RKO (cell line): ENCODE measurements at regions not wholly inside any gene's neighbourhood (a gene's known extent, or its start where the extent isn't known, plus 50 kb on each side); places are given as distances from the start of the nearest gene placed in this dataset.

Experiments used
- DNase-seq: peaks from one replicate; pipeline ENCODE4 v3.0.0-alpha.2; 2016; ENCODE audit warnings: low spot score

DNA sequence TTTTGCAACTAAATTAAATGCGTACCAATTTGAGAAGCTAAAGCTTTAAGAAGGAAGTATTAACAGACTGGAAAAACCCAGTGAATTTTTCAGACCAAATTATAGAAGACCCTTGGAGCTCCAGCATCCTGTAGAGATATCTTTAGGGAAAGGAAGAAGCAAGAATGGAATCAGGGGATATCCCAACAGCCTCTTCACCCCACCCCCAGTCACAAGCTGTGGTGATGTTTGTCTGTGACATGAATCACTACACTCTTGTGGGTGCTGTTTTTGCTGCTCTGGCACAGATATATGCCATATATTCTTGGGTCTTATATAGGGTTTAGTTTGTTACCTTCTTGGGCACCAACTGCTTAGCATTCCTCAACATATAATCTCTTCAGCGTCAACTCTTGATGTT, 78.5 kb upstream of the BCL6 start:
- DNase-seq, result no peak

DNA sequence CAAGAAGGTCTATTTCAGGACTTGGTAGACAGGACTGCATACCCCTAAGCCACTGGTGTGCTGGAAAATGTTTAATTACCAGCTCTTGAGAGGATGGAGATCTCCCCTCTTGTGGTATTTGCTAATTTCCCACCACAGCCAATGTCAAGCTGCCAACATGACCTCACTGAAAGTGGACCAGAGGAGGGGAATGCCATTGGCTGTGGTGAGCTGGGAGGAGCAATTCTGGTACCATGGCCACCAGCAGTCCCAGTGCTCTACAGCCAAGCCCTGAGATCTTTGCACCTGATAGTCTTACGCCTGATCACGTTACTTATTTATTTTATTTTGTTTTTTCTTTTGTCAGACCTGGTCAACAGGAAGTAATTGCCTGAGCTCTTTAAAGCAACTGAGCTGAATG, 82.5 kb upstream of the BCL6 start:
- DNase-seq, result no peak

DNA sequence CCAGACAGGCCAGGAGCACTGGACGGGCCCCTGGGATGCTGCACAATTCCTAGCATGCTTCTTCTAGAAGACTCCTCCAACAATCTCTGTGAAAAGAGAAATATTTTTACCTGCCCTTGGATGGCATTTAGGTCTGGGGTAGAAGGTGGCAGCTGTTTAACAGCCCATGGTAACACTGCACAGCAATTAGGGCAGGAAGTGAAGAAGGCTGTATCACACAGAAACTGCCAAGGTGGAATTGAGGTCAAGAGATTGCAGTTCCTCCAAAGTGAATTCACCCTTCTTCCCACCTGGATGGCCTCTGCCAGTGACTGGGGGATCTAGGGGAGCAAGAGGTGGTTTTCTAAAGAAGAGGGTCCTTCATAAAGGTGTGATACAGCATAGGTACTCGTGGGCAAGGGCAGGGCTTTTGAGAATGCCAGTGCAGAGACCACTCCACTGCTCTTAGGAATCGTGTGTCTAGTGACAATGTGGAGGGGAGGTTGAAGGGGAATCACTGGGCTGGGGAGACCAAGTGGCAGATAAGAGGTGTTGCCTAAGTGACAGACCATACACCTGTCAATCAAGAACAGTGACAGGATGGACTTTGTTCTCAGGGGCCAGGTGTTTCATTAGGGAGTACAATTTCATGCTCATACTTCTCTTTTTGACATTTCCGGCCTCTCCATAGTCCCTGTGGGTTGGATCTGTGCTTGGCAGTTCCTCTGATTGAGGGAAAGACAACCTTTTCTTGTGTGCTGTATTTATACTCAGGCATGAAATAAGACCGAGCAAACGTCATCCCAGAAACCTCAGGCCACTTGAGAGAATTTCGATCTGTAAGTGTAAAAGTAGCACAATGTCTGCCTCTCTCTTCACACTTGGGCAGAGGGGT, 83.5 kb upstream of the BCL6 start:
- no peak for DNase-seq

DNA sequence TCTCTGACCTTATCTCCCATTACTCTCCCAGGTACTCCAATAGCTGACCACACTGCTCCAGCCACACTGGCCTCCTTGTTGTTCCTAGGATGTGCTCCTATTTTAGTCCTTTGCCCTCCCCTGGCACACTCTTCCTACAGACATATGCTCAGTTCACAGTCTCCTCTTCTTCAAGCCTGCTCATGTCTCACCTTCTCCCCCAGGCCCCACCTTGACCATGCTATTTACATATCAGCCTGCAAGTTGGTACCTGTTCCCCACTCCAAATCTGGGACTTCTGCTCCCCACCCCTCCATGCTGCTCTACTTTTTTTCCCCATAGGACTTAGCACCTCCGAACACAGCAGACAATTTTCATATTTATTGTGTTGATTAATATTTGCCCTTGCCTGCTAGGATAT, 84.9 kb upstream of the BCL6 start:
- no peak for DNase-seq

DNA sequence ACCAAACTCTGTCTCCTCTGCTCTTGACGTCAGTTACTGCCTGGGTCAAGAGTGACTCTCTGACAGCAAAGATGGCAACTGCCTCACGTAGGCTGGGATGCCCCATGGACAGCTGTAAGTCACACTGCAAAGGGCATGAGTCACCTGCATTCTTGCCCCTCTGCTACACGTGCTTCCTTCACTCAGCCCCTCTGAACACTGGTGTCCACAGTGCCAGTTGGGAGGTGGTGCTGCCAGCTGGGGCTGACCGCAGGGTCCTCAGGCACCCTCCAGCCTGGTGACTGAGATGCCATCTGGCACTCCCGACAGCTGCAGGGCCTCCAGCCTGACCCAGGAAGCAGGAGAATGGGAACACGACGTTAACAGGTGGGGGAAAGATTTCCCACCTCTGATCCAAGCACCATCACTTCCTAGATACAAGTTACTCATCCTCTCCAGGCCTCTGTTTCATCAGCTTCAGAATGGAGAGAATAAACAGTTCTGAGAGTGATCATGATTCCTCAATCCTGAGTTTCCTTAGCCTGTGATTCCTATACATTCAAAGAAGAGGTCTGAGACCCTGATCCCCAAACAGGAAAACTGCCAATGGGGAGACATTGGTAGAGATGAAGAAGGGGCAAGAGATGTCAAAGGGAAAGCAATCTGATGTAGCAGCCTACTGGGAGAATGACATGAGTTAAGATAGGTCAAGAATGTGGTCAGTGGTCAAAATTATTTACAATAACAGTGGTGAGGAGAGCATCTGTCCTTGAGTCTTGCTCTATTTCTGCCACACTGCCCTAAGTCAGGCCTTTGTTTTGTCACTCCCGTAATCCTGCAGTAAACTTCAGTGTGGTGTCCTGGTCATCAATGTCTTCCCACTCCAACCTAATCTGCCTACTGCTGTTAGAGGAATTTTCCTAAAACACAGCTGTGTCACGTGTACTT, 86.1 kb upstream of the BCL6 start:
- DNase-seq, result peak; percentile 20

DNA sequence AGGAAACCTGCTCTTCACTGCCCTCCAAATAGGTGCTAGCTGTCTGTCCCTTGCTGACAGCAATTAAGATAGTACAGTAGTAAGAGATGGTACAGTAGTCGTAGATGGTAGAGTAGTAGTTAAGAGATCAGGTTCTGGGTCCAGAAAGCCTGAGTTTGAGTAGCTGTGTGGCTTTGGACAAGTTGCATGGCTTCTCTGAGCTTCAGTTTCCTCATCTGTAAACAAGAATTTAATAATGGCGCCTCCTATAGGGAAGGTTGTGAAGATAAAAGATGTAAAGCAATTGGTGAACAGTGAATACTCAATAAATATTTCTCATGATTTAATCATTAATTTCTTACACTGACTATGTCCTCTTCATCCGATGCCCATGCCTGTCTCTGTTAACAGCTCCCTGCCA, 86.9 kb upstream of the BCL6 start:
- no peak for DNase-seq

DNA sequence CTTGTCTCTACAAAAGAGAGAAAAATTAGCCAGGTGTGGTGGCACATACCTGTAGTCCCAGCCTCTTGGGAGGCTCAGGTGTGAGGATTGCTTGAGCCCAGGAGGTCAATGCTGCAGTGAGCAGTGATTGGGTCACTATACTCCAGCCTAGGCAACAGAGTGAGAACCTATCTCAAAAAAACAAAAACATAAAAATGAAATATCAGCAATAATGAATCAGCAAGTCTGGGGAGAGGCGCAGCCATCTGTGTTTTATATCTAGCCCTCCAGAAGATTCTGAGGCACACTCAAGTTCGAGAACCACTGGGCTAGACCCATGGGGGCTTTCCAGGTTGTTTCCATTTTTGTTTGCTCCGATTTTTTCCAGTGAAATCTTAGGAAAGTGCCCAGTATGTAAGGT, 88.1 kb upstream of the BCL6 start:
- DNase-seq, result no peak

DNA sequence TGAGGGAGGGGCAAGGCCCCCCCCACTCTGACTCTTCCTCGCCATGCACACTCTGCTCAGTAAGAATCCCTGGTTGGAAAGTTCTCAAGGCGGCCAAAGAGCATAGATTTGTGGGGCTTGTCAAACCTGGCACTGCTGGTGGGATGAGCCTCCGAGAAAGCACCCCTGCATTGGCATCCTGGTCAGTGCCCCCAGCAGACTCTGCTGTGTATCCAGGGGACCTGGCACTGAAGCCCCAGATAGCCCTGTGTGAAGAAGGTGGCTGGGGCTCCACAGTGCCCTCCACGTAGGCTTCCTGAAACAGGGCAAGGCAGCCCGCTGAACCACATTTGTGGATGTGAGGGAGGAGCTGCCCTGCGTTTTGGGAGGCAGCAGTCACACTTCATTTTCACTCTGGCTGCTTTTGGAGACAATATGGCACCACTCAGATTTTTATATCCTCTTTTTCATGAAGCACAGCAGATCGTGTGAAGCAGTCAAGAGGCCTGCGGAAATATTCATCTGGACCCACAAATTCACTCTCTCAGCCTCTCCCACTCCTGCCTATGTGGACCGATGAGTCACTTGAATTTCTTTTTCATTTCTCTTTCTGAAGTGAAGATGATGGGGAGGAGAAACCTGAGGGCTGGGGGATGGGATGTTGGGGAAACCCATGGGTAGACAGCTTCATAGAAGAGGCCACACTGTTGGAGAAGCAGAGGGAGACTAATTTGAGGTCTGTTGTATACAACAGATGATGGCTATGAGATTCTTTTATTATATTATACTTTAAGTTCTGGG, 88.7 kb upstream of the BCL6 start:
- DNase-seq, result no peak

DNA sequence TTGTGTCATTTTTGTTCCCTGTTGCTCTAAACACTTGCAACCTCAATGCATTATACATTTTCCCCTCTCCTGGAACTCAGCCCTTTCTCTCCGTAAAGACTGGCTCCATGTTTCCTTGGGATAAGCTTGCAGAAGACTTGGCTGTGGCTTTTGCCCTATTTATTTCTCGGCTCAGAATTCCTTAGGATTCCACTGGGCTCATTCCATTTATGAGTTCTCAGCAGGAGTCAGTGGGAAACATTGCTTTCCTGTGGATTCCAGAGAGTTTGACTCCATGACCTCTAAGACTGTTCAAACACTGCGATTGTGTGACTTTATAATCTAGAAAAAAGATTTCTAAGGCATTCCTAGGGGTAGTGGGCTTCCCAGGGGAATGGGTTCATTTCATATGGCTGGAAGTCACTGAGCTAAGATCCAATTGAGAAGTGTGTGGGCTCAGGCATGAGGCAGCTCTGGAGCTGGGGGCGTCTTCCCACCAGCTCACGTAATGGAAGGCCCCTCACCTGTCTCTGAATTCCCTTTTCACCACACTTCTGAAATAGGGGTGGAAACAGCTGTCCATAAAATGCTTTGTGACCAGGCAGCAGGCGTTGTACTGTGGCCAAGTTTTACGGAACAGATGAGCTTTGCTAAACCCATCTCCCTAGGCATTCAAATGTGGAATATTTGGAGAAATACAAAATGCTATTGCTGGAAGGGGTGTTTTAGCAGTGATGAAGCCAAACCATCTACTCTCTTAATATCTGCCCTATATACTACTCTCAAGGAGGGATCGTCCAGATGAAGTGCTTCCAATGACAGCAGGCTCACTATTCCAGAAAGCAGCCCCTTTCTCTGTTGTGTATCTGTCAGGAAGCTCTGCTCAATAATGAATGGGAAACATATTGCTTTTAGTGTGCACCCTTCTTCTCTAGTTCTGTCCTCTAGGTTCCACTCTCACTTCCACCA, 91.8 kb upstream of the BCL6 start:
- no peak for DNase-seq

DNA sequence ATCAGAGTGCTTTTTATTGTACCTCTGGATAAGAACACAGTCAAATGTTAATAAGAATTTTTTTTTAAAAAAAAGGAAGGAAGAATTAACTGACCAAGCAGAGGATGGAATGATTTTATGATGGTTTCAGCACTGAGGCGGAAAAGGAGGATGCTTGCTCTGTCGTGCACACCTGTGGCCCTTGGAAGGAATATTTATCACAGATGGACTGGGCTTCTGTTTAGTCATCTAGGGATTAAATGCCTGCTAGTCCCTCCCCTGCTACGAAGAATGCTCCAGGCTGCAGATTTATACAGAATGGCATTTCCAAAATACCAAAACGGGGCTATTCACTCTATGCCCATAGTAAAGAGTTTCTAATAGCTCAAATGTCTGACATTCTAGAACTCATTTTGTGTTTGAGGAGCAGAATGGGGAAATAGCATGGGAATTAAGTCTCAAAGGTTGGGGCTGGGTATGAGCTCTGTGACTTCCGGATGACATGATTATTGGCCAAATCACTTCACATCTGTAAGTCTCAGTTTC, 92.8 kb upstream of the BCL6 start:
- DNase-seq, result no peak

DNA sequence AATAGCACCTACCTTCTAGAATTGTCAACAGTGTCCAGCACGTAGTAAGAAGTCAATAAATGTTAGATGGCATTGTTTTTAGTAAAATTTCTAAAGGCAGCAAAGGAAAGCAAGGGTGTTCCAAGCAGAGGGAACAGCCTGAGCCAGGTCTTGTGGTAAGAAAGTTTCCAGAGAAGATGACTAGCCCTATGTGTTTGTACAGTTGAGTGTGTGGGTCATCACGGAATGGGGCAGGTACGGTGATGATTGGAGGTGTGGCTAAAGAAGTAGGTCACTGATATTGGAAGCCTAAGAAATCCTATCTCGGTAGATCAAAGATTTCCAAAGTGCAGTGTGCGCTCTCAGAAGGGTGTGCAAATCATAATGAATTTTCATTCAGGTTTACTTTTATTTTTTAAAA, 94.2 kb upstream of the BCL6 start:
- DNase-seq, result no peak

DNA sequence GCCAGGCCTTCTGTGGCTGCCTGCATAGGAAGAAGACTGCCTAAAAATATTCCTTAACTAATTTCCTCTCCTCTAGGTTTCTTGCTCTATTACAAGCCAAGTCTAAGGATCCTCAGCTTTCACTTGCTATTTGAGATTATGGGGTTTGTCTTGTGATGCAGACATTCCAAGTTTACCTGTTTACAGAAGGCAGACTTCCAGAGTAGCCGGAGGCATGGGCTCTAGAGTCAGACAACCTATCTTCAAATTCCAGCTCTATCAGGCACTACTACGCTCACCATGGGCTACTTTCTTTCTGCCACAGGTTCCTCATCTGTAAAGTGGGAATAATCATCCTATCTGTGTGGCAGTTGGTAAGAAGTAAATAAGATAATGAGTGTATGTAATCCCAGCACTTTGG, 95.6 kb upstream of the BCL6 start:
- DNase-seq, result no peak

DNA sequence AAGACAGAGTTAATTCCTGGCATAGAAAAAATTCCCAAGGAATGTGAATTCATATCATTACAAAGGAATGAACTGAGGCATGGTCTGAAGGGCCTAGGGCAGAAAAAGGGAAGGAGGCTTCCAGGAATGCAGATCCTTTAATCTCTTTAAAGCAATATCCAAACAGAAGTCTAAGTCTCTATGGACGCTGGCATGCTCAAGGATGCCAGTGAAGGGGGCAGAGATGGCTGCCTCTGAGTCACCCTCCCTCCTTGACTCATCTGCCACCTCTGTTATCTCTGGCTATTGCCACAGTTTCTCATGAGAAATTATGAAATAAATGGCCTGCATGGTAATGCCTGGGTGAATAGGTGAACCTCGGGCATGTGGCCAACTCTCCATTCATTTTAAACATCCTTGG, 96.3 kb upstream of the BCL6 start:
- DNase-seq, result no peak

DNA sequence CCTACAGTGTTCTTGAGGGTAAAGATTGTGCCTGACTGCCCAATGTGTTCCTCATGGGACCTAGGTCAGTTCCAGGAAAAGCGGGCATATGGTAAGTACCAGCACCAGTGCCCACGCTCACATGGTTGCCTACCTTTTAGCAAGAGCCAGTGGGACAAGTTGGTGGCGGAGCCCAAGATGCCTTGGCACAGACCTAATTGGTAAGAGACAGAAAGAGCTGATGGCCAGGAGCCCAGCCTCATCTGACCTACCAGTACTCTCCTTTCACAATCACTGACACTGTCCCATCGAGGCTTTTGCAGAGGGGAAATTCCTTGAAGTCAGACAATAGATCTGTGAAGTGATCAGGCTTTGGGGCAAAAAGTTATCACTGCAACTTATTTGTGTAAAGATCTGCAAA, 98.4 kb upstream of the BCL6 start:
- DNase-seq, result no peak

DNA sequence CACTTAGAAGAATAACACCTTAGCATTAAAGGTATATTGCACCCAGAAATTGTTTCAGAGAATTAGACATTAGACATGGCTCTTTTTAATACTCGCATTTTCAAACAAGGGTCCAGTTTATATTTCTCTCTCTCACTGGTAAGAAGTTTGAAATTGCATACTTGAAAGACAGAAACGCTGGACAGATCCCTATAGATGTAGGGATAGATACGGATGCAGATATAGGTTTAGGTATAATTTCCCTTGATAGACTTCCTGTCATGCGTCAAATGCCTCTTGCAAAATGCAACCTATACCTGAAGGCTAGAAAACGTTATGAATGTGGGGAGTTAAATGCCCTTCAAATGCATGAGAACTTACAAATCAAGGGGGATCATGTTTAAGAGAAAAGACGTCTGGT, 99.4 kb upstream of the BCL6 start:
- DNase-seq, result no peak

DNA sequence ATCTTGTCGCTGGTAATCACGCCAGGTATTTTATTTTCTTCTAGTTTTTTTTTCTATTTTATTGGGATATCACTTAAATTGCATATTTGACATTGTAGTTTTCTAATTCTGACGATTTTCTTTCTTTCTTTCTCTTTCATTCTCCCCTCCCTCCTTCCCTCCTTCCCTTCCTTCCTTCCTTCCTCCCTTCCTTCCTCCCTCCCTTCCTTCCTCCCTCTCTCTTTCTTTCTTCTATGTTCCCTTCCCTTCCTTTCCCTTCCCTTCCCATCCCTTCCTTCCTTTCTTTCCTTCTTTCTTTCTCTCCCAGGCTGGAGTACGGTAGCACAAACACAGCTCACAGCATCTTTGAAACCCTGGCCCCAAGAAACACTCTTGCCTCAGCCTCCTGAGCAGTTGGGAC, 100.6 kb upstream of the BCL6 start:
- no peak for DNase-seq

DNA sequence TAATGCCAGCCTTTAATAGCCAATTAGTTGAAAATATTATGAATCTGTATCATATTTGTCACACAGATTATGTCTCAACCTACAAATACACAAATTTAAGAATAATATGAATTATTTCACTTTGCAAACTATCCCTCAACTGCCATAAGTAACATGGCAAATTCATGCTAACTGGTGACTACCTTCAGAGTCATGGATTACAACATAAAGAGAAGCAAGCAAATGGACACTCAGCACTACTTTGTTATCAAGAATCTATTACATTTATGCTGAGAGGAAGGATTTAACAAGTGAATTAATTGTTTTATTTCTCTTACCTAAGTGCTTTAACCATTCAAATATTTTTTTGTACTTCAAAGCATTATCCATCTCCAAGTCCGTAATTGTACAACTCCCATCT, 103.1 kb upstream of the BCL6 start:
- DNase-seq, result no peak

DNA sequence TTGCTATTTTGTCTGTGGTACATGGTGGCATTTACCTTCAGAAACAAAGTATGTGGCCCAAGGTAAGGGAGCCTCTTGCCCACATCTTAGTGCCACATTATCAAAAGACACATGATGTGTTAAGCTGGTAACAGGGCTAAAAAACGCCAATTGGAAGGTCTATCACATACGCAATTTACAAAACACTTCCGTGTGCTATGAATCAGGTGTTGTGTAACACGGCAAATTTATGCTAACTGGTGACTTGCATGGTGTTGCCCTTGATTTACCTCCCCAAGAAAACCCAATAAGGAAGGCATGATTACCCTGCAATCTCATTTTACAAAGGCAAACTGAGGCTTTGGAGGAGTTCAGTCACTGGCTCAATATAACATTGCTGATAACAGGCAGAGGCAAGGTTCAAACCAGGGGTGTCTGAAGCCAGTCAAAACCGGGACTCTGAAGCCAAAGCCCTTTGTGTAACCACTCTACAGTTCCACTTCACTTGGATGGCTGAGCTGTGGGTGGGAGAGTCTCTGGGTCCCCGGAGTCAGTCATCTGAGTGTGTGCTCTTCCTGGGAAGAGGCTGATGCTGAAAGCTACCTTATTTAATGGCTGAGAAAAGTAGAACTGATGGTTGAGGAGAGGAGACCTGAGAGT, 103.9 kb upstream of the BCL6 start:
- DNase-seq, result no peak

DNA sequence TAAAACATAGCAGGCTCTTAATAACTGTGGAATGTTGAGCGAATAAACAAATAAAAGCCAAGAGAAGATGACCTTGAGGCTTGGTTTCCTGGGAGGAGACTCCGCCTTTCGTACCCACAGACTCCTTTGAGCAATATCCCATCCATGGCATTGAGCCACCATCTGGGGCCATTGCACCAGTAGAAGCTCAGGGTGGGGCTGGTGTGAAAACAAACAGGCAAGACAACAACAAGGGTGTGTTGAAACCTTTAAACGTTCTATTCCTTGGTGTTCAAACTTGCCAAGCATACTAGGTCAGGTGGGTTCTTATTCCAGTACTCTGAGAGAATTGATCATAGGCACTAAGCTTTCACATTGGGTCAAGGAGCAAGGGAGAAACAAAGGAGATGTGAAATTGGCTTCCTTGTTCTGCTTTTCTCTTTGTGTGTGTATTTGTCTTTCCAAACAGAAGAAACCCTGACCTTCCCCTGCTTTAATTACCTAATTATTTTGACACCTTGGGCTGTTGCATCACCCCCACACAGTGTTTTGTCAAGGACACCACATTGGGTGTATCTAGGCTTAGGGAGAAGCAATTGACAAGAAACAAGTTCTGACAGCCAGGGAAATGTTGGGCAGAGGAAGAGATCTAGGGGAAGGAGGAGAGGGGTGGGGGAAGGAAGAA, 105.1 kb upstream of the BCL6 start:
- no peak for DNase-seq
